GM12874 (cell line): ENCODE measurements at regions not wholly inside any gene's neighbourhood (a gene's known extent, or its start where the extent isn't known, plus 50 kb on each side); places are given as distances from the start of the nearest gene placed in this dataset.

ENCODE experiments used
- TF ChIP-seq, protein P1 (sequence below): IDR thresholded peaks from 2 replicates; pipeline ENCODE4 v1.5.1; 2011; ENCODE audit warnings: low read depth, mild to moderate bottlenecking, control low read depth, low read length, moderate library complexity; ENCODE audit not compliant: insufficient read depth

DNA sequence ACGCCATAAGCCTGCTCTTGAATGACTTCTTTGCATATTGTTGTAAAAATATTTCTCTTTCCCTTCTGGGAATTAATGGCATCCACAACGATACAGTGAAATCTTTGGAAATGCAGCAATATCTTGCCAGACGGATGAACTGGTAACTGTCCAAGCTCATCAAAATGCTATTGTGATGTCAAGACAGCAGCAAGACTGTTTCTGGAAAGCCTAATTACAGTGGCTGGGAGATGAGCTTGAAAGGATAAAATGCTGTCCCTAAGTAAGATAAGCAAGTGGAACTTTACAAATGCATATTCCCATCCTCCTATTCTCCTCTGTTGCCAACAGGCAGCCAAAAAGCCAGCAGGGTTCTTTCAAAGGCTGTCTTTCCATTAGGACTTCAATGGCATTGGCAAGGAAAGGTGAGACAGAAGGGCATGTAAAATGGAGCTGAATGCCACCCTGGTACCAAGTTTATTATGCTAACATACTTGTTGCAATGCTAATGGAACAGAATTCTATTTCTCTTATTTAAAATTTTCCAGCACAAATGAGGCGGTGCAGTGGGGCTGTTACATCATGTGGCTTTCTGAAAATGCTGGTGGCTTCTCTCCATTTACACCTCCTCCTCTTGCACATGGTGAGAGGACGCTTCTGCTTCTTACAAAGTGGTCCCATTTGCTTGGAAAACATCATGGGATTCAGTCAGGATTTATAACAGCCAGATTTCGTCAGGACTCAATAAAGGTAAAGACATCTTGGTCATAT lies 178.3 kb upstream of the PTER start:
- TF ChIP-seq, protein P1, sequence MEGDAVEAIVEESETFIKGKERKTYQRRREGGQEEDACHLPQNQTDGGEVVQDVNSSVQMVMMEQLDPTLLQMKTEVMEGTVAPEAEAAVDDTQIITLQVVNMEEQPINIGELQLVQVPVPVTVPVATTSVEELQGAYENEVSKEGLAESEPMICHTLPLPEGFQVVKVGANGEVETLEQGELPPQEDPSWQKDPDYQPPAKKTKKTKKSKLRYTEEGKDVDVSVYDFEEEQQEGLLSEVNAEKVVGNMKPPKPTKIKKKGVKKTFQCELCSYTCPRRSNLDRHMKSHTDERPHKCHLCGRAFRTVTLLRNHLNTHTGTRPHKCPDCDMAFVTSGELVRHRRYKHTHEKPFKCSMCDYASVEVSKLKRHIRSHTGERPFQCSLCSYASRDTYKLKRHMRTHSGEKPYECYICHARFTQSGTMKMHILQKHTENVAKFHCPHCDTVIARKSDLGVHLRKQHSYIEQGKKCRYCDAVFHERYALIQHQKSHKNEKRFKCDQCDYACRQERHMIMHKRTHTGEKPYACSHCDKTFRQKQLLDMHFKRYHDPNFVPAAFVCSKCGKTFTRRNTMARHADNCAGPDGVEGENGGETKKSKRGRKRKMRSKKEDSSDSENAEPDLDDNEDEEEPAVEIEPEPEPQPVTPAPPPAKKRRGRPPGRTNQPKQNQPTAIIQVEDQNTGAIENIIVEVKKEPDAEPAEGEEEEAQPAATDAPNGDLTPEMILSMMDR: no peak

- TF ChIP-seq, protein P1: no peak
Observed at GRCh38 chr10:16259726-16260125, 177.1 kb upstream of the PTER start.

DNA sequence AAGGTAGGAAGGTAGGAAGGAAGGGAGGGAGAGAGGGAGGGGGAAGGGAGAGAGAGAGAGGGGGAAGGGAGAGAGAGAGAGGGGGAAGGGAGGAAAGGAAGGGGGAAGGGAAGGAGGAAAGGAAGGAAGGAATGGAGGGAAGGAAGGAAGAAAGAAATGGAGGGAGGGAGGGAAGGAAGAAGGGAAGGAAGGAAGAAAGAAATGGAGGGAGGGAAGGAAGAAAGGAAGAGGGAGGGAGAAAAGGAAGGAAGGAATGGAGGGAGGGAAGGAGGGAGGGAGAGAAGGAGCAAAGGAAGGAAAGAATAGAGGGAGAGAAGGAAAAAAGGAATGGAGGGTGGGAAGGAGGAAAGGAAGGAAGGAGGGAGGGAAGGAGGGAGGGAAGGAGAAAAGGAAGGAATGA lies 176.4 kb upstream of the PTER start:
- TF ChIP-seq, protein P1: no peak

DNA sequence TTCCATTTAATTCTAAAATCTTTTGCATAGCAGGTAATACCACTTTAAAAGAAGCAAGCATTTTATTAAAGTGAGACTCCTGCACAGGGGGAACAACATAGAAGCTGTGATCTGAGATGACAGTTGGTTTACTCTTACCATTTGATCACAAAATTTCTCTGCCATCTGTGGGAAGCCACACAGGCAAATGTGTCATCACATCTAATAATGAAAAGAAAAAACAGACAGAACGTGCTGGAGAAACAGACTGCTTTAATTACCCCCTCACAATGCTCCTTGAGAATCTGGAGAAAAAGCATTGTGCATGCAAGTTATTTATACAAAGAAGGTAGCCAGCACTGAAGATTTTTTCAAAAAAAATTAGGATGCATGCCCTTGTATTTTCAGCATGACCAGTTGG lies 165.2 kb upstream of the PTER start:
- TF ChIP-seq, protein P1: no peak

GRCh38 chr10:16274911-16275310 lies 161.9 kb upstream of the PTER start:
- TF ChIP-seq, protein P1: no peak

DNA sequence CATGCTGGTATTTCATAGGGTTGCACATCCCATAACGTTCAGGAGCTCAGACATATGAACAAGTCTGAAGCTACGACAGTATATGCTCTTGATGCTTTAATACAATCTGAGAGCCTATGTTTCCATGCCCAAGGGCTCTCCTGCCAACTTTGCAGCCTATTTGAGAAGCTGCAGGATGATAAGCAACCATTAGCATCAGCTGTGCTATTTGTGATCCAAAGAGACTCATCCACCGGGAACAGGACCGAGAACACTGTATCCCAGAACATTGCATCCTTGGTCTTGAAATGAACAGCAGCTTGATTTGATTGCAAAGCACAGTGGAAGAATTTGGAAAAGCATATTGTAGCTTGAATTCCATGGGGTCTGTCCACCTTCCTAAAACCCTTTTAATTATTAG lies 156.2 kb upstream of the PTER start:
- TF ChIP-seq, protein P1: no peak

GRCh38 chr10:16292366-16292765 lies 144.4 kb upstream of the PTER start:
- TF ChIP-seq, protein P1: no peak
